HL-60/S4 (cell line): ENCODE measurements at regions not wholly inside any gene's neighbourhood (a gene's known extent, or its start where the extent isn't known, plus 50 kb on each side); places are given as distances from the start of the nearest gene placed in this dataset.
"Not testable (repeated sequence)": the region's sequence is repeated elsewhere in the genome, so short reads cannot be mapped to it uniquely, and the experiment has no call there.

ENCODE experiments used
- in situ Hi-C: fragments of 300-500 bp; cut with MboI; formaldehyde crosslinking; loops from 2 replicates; pipeline ENCODE4 v1.14.3; 2022; ENCODE audit warnings: low sequenced_read_pairs

GRCh38 chr18:29488617-29489016, 1311.7 kb upstream of the CDH2 start:
- in situ Hi-C loops: no loop called here

GRCh38 chr18:29465526-29465925, 1288.6 kb upstream of the CDH2 start:
- in situ Hi-C loops: no loop called here

- in situ Hi-C loops: no loop called here
Measured at GRCh38 chr18:29459972-29460371, 1283.0 kb upstream of the CDH2 start.

GRCh38 chr18:29457316-29457889, 1280.5 kb upstream of the CDH2 start:
- in situ Hi-C loops: no loop called here

- in situ Hi-C loops: no loop called here
Measured at GRCh38 chr18:29449424-29449823, 1272.5 kb upstream of the CDH2 start.

- in situ Hi-C loops: no loop called here
Measured at GRCh38 chr18:29439398-29439797, 1262.5 kb upstream of the CDH2 start.

- in situ Hi-C loops: no loop called here
Measured at GRCh38 chr18:29436459-29436858, 1259.5 kb upstream of the CDH2 start.

- in situ Hi-C loops: no loop called here
Measured at GRCh38 chr18:29434650-29435049, 1257.7 kb upstream of the CDH2 start.

GRCh38 chr18:29430416-29430815, 1253.5 kb upstream of the CDH2 start:
- in situ Hi-C loops: no loop called here

- in situ Hi-C loops: no loop called here
Measured at GRCh38 chr18:29418136-29418535, 1241.2 kb upstream of the CDH2 start.

GRCh38 chr18:29406996-29407395, 1230.1 kb upstream of the CDH2 start:
- in situ Hi-C loops: no loop called here

- in situ Hi-C loops: no loop called here
Measured at GRCh38 chr18:29397536-29397935, 1220.6 kb upstream of the CDH2 start.

- in situ Hi-C loops: no loop called here
Measured at GRCh38 chr18:29383311-29384273, 1206.7 kb upstream of the CDH2 start.

GRCh38 chr18:29378651-29379136, 1201.8 kb upstream of the CDH2 start:
- in situ Hi-C loops: no loop called here

GRCh38 chr18:29377346-29377745, 1200.4 kb upstream of the CDH2 start:
- in situ Hi-C loops: no loop called here

- in situ Hi-C loops: no loop called here
Measured at GRCh38 chr18:29373000-29373399, 1196.1 kb upstream of the CDH2 start.

GRCh38 chr18:29361843-29362242, 1184.9 kb upstream of the CDH2 start:
- in situ Hi-C loops: no loop called here

GRCh38 chr18:29360659-29361058, 1183.7 kb upstream of the CDH2 start:
- in situ Hi-C loops: not testable (repeated sequence)

- in situ Hi-C loops: not testable (repeated sequence)
Measured at GRCh38 chr18:29359222-29359621, 1182.3 kb upstream of the CDH2 start.

GRCh38 chr18:29351171-29351570, 1174.2 kb upstream of the CDH2 start:
- in situ Hi-C loops: no loop called here

GRCh38 chr18:29328932-29329331, 1152.0 kb upstream of the CDH2 start:
- in situ Hi-C loops: no loop called here

- in situ Hi-C loops: no loop called here
Measured at GRCh38 chr18:29326214-29326613, 1149.3 kb upstream of the CDH2 start.
